Adrenal gland (tissue), 5 donors: ENCODE measurements at regions not wholly inside any gene's neighbourhood (a gene's known extent, or its start where the extent isn't known, plus 50 kb on each side); places are given as distances from the start of the nearest gene placed in this dataset.

Experiments
- CTCF ChIP-seq, 6 experiments: fragments of 450-650 bp in 4 of 6; fragments of 200-600 bp in 2 of 6; sonication (generic) in 1 of 6; IDR thresholded peaks; 1 replicate in 5 of 6; 2 replicates in 1 of 6; pipeline versions ENCODE4 v1.5.1 to v1.8.0; 2016 to 2021; ENCODE audit warnings: antibody characterized with exemption in 6 of 6, mild to moderate bottlenecking in 2 of 6, moderate library complexity in 1 of 6
- POLR2A ChIP-seq, 2 donors: fragments of 450-650 bp; IDR thresholded peaks; one replicate each; pipeline ENCODE4 v1.6.1; 2017; ENCODE audit warnings: antibody characterized with exemption in 2 of 2, mild to moderate bottlenecking in 2 of 2, moderate library complexity in 1 of 2
- donor health status: DM: no; HTN: no; CAD: no.

GRCh38 chr2:139077099-139077737, 297.0 kb upstream of the NXPH2 start:
- TF ChIP-seq CTCF (IDR thresholded peaks at IDR 0.05) (no peak), POLR2A (IDR thresholded peaks at IDR 0.05) (no peak)
